ENCODE measurements at regions not wholly inside any gene's neighbourhood (a gene's known extent, or its start where the extent isn't known, plus 50 kb on each side); places are given as distances from the start of the nearest gene placed in this dataset.

DNA sequence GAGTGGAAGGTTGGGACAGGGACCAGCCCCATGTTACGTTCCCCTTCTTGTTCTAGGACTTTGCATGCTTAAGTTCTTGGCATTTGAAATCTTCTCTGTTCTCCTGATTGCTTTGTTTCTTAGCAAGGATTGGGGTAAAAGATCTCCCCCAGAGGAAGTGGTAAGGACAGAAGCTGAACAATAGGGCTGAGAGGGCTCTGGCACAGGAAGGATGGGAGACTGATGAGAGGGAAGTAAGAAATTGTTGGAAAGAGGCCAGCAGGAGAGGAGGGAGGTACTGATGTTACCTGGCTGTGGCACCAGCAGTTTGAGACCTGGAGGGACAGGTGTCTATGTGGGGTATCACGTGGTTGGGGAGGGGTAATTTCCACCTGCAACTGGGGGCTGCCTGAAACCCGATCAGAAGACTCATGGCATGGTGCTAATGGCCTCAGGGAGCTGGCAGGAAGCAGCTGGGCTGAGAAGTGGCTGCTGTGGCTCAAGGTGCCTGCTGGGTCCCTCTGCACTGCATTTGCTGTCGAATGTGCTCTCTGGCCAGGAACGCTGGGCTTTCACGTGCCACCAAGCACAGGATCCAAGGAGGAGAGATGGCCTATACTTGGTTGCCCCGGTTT is 108.4 kb downstream of the LSM3 start:
- DNase-seq (ENCODE audit: low read depth in 3 of 3, low spot score in 2 of 3): no peak

DNA sequence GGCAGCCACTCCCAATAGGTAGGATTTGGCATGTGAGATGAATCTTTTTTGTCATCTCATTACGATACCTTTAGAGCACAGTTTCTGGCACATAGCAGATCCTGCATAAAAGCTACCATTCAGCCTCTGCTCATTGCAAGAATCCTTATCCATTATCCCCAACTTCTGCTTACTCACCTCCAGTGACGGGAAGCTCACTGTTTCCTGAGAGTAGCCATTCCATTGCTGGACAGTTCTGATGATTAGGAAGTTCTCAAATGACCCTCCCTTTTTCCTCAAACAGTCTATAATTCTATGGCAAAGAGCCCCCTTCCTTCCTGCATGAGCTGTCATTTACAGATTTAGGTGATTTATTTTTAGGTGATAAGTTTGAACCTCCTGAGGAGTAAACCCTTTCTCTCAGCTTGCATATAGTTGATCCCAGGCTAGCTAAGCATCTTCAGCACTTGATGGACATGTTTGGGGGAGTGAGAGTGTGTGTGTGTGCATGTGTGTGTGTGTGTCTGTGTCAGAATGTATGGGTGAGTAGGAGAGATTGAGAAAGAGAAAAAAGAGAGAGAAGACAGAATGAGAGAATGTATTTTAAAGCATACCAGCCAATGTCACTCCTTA is 109.7 kb downstream of the LSM3 start:
- DNase-seq (ENCODE audit: low read depth in 3 of 3, low spot score in 2 of 3): no peak

DNA sequence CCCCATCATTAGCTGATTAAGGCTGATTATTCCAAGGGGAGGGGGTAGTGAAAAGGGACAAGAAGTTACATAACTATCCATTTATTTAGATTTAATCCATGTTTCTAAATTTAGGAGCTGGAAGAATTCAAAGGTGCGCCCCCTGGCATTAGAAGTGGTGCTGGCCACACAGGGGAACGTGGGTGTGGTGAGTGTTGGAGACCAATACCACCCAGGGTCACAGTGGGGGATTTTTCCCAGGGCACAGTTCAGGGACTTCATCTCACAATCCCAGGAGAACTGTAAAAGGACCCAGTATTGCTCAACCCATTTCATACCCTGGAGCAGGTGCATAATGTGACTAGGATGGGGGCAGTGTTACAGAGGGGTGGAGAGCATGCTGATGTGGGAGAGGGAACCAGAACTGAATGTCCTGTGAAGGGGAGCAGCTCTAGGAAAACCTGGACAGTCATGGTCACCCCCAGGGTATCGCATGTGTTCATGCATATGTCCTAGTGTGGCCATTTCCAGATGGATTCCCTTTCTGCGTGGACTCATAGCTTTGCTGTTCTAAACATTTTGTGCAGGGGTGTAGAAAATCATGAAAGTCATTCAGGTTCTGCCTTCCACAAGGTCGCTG is 110.3 kb downstream of the LSM3 start:
- no peak for DNase-seq (ENCODE audit: low read depth in 3 of 3, low spot score in 2 of 3)

- no peak for DNase-seq (ENCODE audit: low read depth in 3 of 3, low spot score in 2 of 3)
These were observed 111.2 kb downstream of the LSM3 start for GRCh38 chr3:14289590-14290461.

DNA sequence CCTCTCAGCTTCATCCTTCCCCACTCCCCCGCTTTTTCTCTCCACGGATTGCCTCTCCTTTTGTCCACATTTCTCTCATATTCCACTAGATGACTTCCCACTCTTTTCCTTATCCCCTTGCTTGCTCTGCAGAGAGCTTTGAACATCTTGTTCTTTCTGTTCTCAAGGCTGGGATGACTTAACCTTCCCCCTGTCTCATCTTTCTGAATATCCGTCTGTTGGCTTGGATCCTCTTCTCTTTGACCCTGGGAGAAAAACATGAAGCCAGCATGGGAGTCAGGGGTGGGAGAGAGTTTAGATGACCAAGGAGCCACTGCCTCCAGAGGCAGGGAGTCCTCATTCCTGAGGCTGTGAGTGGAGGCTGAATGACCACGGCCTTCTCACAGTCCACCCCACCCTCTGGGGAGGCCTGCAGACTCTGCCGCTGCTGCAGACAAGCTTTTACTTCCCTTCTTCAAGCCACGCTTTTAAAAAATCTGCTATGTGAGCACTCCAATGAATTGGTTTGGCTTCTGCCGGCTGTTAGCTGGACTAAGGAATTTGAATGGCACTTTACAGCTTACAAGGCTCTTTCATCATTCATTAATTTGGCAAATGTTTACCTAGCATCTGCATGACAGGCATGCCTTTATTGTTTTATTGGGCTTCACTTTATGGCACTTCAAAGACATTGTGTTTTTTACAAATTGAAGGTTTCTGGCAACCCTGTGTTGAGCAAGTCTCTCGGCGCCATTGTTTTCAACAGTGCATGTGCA is 111.6 kb upstream of the SLC6A6 start:
- peak in 1 of 3 donors; percentile 43 for DNase-seq (ENCODE audit: low read depth in 3 of 3, low spot score in 2 of 3)

GRCh38 chr3:14295037-14295436 is 107.4 kb upstream of the SLC6A6 start:
- no peak for DNase-seq (ENCODE audit: low read depth in 3 of 3, low spot score in 2 of 3)

GRCh38 chr3:14295801-14296200 is 106.6 kb upstream of the SLC6A6 start:
- DNase-seq (ENCODE audit: low read depth in 3 of 3, low spot score in 2 of 3): no peak

GRCh38 chr3:14297305-14297704 is 105.1 kb upstream of the SLC6A6 start:
- DNase-seq (ENCODE audit: low read depth in 3 of 3, low spot score in 2 of 3): no peak

DNA sequence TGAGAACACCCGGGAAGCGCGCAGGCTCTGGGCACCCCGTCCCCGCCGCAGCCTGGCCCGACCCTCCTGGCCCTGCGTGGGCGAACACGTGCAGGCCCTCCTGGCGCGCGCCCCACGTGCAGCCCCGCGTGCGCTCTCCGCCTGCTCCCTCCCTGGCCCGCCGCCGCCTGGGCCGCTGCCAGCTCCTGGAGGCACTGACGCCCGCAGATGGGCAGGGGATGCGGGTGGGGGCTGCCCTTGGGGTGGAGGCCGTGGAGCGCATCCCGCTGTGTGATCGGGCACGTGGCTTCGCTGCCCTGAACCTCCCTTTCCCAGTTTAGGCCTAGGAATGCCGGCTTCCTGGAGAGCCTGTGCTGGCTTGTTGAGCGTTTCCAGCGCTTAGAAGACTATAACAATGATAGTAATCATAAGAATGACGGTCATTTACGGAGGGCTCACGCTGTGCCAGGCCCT is 104.6 kb upstream of the SLC6A6 start:
- DNase-seq (ENCODE audit: low read depth in 3 of 3, low spot score in 2 of 3): peak in 1 of 3 donors; percentile 29

- DNase-seq (ENCODE audit: low read depth in 3 of 3, low spot score in 2 of 3): no peak
These were observed 104.0 kb upstream of the SLC6A6 start for GRCh38 chr3:14298442-14298841.

DNA sequence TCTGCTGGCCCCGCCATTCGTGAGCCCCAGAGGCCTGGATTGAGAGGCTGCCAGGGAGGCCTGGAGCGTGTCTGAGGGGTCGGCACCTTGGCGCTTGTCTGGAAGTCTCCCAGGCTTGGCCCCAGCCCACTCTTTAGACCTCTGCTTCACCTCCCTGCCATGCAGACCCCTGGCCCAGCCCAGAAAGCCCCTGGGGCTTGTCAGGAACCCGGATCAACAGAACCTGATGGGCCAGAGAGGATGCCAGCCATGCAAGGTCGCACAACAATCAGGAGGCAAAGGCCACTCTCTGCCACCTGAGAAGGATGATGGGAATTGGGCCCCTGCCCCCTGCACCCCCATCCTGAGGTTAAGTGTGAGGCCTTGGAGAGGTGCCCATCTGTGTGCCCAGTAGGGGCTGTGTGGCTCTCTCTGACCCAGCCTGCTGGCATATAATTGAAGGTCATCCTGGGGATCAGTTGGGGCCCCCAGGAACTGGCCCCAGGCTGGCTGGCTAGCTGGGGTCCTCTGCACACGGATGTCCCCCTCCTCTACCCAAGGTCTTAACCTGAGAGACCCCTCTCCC is 103.3 kb upstream of the SLC6A6 start:
- DNase-seq (ENCODE audit: low read depth in 3 of 3, low spot score in 2 of 3): no peak

DNA sequence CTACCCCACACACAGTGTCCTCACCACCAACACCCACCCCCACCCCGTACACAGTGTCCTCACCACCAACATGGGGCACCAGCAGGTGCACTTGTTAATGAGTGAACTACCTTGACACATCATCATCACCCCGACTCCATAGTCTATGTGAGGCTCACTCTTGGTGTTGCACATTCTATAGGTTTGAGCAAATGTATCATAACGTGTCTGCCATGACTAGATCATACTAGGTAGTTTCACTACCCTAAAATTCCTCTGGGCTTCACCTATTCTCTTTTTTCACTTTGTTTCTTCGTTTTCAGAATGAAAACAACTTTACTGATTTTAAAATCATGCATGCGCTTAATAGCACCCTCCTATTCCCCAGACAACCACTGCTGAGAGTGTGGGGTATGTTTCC is 102.6 kb upstream of the SLC6A6 start:
- no peak for DNase-seq (ENCODE audit: low read depth in 3 of 3, low spot score in 2 of 3)

DNA sequence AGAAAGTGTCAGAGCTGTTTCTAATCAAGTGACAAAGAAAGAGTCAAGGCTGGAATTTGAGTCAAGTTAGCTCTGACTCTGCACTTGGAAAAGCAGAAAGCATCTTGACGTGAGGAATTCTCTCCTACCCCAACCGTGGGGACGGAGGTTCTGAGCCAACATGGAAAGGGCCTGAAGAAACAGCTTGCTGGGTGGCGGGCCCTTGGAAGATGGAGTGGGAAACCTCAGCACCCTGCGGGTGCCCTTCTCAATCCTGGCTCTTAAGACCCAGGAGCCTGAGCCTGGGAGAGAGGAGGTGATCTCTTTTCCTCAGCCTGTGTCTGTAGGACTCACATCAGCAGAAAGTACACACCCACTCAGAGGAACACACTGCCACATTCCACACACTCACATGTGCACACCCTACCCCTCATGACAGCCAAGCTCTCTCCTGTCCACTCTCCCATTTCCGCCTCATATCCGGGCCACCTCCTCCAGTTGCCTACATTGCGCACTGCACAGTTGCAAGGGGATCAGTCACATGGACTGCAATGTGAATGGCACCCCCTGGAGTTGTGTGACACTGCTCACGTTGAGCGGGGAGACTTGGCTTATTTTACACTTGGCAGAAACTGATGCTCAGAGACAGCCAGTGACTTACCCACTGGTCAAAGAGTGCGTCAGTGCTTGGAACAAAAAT is 101.5 kb upstream of the SLC6A6 start:
- DNase-seq (ENCODE audit: low read depth in 3 of 3, low spot score in 2 of 3): no peak

DNA sequence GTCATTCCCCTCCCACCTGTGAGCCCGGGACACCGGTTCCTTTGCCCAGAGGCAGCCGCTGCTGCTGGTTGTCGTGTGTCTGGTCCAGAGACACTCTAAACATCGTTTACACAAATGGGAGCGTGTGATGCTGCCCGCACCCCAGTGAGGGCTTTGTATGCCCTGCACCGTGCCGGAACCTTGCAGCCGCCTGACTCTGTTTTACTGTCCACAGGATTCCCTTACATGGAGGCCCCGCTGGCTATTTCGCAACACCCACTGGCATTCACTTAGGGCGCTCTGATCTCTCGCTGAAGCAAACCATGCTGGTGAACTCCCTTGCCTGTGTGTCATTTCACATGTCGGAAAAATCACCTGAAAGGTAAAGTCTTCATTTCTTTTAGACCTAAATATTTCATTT is 100.8 kb upstream of the SLC6A6 start:
- DNase-seq (ENCODE audit: low read depth in 3 of 3, low spot score in 2 of 3): no peak

GRCh38 chr3:14303336-14304100 is 98.9 kb upstream of the SLC6A6 start:
- DNase-seq (ENCODE audit: low read depth in 3 of 3, low spot score in 2 of 3): no peak

GRCh38 chr3:14304101-14305045 is 98.0 kb upstream of the SLC6A6 start:
- no peak for DNase-seq (ENCODE audit: low read depth in 3 of 3, low spot score in 2 of 3)

- DNase-seq (ENCODE audit: low read depth in 3 of 3, low spot score in 2 of 3): no peak
These were observed 97.1 kb upstream of the SLC6A6 start for GRCh38 chr3:14305324-14305723.

- DNase-seq (ENCODE audit: low read depth in 3 of 3, low spot score in 2 of 3): no peak
These were observed 96.3 kb upstream of the SLC6A6 start for GRCh38 chr3:14306142-14306541.

Measured in right renal cortex interstitium (tissue), 3 donors.